HT-29 (cell line): ENCODE measurements at regions not wholly inside any gene's neighbourhood (a gene's known extent, or its start where the extent isn't known, plus 50 kb on each side); places are given as distances from the start of the nearest gene placed in this dataset. TPM values are rescaled to one million over a fixed set of nuclear protein-coding genes. Genes with fewer than 3 reads are reported as not detected.

Experiments
- DNase-seq: peaks from one replicate; pipeline ENCODE4 v3.0.0-alpha.2; 2015; ENCODE audit warnings: low spot score
- small RNA-seq: library from RNA; depleted of rRNA; stranded (forward); fragments of <200 nt; gene quantifications from one replicate; pipeline ENCODE3, GENCODE V24; 2014

DNA sequence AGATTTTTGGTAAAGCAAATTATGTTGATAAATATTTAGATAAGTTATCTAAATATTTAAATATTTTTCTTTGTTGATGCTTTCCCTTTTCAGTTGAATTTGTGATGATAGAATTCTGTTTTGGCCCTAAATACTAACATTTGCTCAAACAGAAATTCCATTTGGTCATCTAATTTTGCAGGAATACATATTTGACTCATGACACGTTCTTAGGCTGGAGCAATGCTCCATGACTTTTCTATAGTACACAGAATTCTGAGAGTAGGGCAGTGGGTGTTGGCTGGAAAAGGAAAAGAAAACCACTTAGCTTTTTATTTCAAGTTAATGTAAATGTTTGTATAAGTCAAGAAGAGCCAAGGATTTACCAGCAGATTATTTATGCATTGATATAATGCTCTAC, 58.6 kb upstream of the GK2 start:
- DNase-seq, result no peak

Small RNA genes lying in the stretch of these regions (small RNA-seq; reads per million reads assigned to genes)
- gene RF00072, result not detected
